ENCODE measurements at regions not wholly inside any gene's neighbourhood (a gene's known extent, or its start where the extent isn't known, plus 50 kb on each side); places are given as distances from the start of the nearest gene placed in this dataset.
"Not testable (repeated sequence)": the region's sequence is repeated elsewhere in the genome, so short reads cannot be mapped to it uniquely, and the experiment has no call there.

DNA sequence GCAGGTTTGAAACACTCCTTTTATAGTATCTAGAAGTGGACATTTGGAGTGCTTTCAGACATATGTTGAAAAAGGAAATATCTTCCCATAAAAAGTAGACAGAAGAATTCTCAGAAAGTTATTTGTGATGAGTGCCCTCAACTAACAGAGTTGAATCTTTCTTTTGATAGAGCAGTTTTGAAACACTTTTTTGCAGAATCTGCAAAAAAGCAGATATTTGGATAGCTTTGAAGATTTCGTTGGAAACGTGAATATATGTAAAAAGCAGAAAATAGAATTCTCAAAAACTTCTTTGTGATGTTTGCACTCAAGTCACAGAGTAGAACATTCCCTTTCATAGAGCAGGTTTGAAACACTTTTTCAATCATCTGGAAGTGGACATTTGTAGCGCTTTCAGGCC, 676.4 kb upstream of the ZNF337 start:
- not testable (repeated sequence) for H2AFZ ChIP-seq (ENCODE audit: low read length); DNase-seq (ENCODE audit: insufficient read length, low spot score, missing footprints); H3K36me3 ChIP-seq (ENCODE audit: insufficient read depth, low read length); H3K4me2 ChIP-seq (ENCODE audit: insufficient read depth, low read length); H3K79me2 ChIP-seq (ENCODE audit: insufficient read depth, low read length); H3K4me3 ChIP-seq (ENCODE audit: insufficient read depth, low read length); H4K20me1 ChIP-seq (ENCODE audit: insufficient read depth, low read length); H3K27me3 ChIP-seq (ENCODE audit: insufficient read depth, low read length); H3K9me3 ChIP-seq (ENCODE audit: low read depth, low read length); H3K27ac ChIP-seq (ENCODE audit: low read depth, low read length); H3K4me1 ChIP-seq (ENCODE audit: insufficient read depth, low read length)

DNA sequence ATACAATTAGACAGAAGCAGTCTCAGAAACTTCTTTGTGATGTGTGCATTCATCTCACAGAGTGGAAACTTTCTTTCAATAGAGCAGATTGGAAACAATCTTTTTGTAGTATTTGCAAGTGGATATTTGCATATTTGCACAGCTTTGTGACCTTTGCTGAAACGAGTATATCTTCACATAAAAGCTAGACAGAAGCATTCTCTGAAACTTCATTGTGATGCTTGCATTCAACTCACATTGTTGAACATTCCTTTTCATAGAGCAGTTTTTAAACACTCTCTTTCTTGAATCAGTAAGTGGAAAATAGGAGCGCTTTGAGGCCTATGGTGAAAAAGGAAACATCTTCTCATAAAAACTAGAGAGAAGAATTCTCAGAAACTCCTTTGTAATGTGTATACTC, 657.9 kb upstream of the ZNF337 start:
- no peaks in the 10 kb centered on the region for H4K20me1 ChIP-seq (ENCODE audit: insufficient read depth, low read length)
- no peak overlapping the region for H3K27ac ChIP-seq (ENCODE audit: low read depth, low read length)
- no peak overlapping the region for H3K4me3 ChIP-seq (ENCODE audit: insufficient read depth, low read length)
- H3K79me2 ChIP-seq (ENCODE audit: insufficient read depth, low read length): no peaks in the 10 kb centered on the region
- TF ChIP-seq, protein P1, sequence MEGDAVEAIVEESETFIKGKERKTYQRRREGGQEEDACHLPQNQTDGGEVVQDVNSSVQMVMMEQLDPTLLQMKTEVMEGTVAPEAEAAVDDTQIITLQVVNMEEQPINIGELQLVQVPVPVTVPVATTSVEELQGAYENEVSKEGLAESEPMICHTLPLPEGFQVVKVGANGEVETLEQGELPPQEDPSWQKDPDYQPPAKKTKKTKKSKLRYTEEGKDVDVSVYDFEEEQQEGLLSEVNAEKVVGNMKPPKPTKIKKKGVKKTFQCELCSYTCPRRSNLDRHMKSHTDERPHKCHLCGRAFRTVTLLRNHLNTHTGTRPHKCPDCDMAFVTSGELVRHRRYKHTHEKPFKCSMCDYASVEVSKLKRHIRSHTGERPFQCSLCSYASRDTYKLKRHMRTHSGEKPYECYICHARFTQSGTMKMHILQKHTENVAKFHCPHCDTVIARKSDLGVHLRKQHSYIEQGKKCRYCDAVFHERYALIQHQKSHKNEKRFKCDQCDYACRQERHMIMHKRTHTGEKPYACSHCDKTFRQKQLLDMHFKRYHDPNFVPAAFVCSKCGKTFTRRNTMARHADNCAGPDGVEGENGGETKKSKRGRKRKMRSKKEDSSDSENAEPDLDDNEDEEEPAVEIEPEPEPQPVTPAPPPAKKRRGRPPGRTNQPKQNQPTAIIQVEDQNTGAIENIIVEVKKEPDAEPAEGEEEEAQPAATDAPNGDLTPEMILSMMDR (IDR thresholded peaks at IDR 0.05; ENCODE audit: extremely low read depth, low read depth, low read length): no peak
- no peaks in the 10 kb centered on the region for H3K27me3 ChIP-seq (ENCODE audit: insufficient read depth, low read length)
- H3K4me1 ChIP-seq (ENCODE audit: insufficient read depth, low read length): no peaks in the 10 kb centered on the region
- H3K36me3 ChIP-seq (ENCODE audit: insufficient read depth, low read length): no peaks in the 10 kb centered on the region
- no peaks in the 10 kb centered on the region for H3K9me3 ChIP-seq (ENCODE audit: low read depth, low read length)
- DNase-seq (ENCODE audit: insufficient read length, low spot score, missing footprints): no peak
- no peak overlapping the region for H2AFZ ChIP-seq (ENCODE audit: low read length)
- no peak overlapping the region for H3K4me2 ChIP-seq (ENCODE audit: insufficient read depth, low read length)

DNA sequence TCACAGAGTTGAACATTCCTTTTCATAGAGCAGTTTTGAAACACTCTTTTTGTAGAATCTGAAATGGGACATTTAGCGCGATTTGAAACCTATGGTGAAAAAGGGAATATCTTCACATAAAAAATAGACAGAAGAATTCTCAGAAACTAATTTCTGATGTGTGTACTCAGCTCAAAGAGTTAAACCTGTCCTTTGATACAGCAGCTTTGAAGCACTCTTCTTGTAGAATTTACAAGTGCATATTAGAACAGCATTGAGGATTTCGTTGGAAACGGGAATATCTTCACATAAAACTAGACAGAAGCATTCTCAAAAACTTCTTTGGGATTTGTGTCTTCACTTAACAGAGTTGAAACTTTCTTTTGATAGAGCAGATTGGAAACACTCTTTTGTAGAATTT, 650.7 kb upstream of the ZNF337 start:
- Histone ChIP-seq H3K27me3 (ENCODE audit: insufficient read depth, low read length) (no peaks in the 10 kb centered on the region), H3K9me3 (ENCODE audit: low read depth, low read length) (no peaks in the 10 kb centered on the region), H2AFZ (ENCODE audit: low read length) (no peak overlapping the region), H3K36me3 (ENCODE audit: insufficient read depth, low read length) (no peaks in the 10 kb centered on the region), H4K20me1 (ENCODE audit: insufficient read depth, low read length) (no peaks in the 10 kb centered on the region), H3K79me2 (ENCODE audit: insufficient read depth, low read length) (no peaks in the 10 kb centered on the region), H3K4me1 (ENCODE audit: insufficient read depth, low read length) (no peaks in the 10 kb centered on the region), H3K4me2 (ENCODE audit: insufficient read depth, low read length) (no peak overlapping the region), H3K27ac (ENCODE audit: low read depth, low read length) (no peak overlapping the region), H3K4me3 (ENCODE audit: insufficient read depth, low read length) (no peak overlapping the region)
- DNase-seq (ENCODE audit: insufficient read length, low spot score, missing footprints): no peak
- TF ChIP-seq, protein P1 (IDR thresholded peaks at IDR 0.05; ENCODE audit: extremely low read depth, low read depth, low read length): no peak

DNA sequence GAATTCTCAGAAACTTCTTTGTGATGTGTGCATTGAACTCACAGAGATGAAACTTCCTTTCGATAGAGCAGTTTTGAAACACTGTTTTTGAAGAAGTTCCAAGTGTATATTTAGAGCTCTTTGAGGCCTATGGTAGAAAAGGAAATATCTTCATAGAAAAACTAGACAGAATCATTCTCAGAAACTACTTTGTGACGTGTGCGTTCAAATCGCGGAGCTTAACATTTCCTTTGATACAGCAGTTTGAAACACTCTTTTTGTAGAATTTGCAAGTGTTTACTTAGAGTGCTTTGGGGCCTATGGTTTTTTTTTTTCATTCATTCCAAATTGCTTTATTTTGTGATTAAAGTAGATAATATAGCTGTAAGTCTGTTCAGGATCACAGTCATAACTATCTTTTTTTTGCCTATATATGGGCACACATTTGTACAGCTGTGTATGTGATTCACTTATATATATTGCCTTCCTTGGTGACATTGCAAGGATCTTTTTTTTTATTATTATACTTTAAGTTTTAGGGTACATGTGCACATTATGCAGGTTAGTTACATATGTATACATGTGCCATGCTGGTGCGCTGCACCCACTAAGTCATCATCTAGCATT, 643.9 kb upstream of the ZNF337 start:
- H3K79me2 ChIP-seq (ENCODE audit: insufficient read depth, low read length); H2AFZ ChIP-seq (ENCODE audit: low read length); DNase-seq (ENCODE audit: insufficient read length, low spot score, missing footprints); H3K4me1 ChIP-seq (ENCODE audit: insufficient read depth, low read length); H3K9me3 ChIP-seq (ENCODE audit: low read depth, low read length); H3K4me3 ChIP-seq (ENCODE audit: insufficient read depth, low read length); H3K27ac ChIP-seq (ENCODE audit: low read depth, low read length); H3K4me2 ChIP-seq (ENCODE audit: insufficient read depth, low read length); H4K20me1 ChIP-seq (ENCODE audit: insufficient read depth, low read length); H3K36me3 ChIP-seq (ENCODE audit: insufficient read depth, low read length); H3K27me3 ChIP-seq (ENCODE audit: insufficient read depth, low read length): not testable (repeated sequence)

DNA sequence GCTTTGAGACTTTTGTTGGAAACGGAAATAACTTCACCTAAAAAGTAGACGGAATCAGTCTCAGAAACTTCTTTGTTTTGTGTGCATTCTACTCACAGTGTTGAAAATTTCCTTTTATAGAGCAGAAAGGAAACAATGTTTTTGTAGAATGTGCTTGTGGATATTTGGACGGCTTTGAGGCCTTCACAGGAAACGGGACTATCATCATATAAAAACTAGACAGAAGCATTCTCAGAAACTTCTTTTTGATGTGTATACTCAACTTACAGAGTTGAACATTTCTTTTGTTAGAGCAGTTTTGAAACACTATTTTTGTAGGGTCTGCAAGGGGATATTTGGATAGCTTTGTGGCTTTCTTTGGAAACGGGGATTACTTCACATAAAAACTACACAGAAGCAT, 627.5 kb upstream of the ZNF337 start:
- no peaks in the 10 kb centered on the region for H3K79me2 ChIP-seq (ENCODE audit: insufficient read depth, low read length)
- H3K9me3 ChIP-seq (ENCODE audit: low read depth, low read length): no peaks in the 10 kb centered on the region
- no peaks in the 10 kb centered on the region for H3K27me3 ChIP-seq (ENCODE audit: insufficient read depth, low read length)
- no peaks in the 10 kb centered on the region for H3K36me3 ChIP-seq (ENCODE audit: insufficient read depth, low read length)
- no peaks in the 10 kb centered on the region for H3K4me1 ChIP-seq (ENCODE audit: insufficient read depth, low read length)
- DNase-seq (ENCODE audit: insufficient read length, low spot score, missing footprints): no peak
- H4K20me1 ChIP-seq (ENCODE audit: insufficient read depth, low read length): no peaks in the 10 kb centered on the region
- TF ChIP-seq, protein P1 (IDR thresholded peaks at IDR 0.05; ENCODE audit: extremely low read depth, low read depth, low read length): no peak
- no peak overlapping the region for H3K4me2 ChIP-seq (ENCODE audit: insufficient read depth, low read length)
- no peak overlapping the region for H3K27ac ChIP-seq (ENCODE audit: low read depth, low read length)
- no peak overlapping the region for H3K4me3 ChIP-seq (ENCODE audit: insufficient read depth, low read length)
- no peak overlapping the region for H2AFZ ChIP-seq (ENCODE audit: low read length)

Measured in osteoblast (primary cell).